Calu3 (cell line): ENCODE measurements at regions not wholly inside any gene's neighbourhood (a gene's known extent, or its start where the extent isn't known, plus 50 kb on each side); places are given as distances from the start of the nearest gene placed in this dataset.

Experiments used
- BruUV-seq: library from RNA; stranded (reverse); fragments of 400-500 nt; replicated peaks from 2 replicates; lab custom pipeline; 2021; lab: Mats Ljungman, UMichigan
- CTCF ChIA-PET: fragments of 300-600 bp; sonication (Branson Sonifier 250); formaldehyde crosslinking; loops from one replicate; lab custom pipeline; 2022; ENCODE audit warnings: antibody characterized with exemption; lab: Charles Lee
- DNase-seq: peaks from one replicate; pipeline ENCODE4 v3.0.0; 2022
- H3K27ac Mint-ChIP-seq: one replicate; pipeline ENCODE4 v1.8.0; 2022; ENCODE audit warnings: mixed read lengths; ENCODE audit not compliant: unreplicated experiment
- H3K27me3 Mint-ChIP-seq: one replicate; pipeline ENCODE4 v1.8.0; 2022; ENCODE audit warnings: mixed read lengths; ENCODE audit not compliant: unreplicated experiment
- H3K36me3 Mint-ChIP-seq: one replicate; pipeline ENCODE4 v1.8.0; 2022; ENCODE audit warnings: mild to moderate bottlenecking, moderate library complexity, mixed read lengths; ENCODE audit not compliant: insufficient read depth, unreplicated experiment
- H3K4me1 Mint-ChIP-seq: one replicate; pipeline ENCODE4 v1.8.0; 2022; ENCODE audit warnings: mild to moderate bottlenecking, low read depth, mixed read lengths; ENCODE audit not compliant: unreplicated experiment
- H3K4me3 Mint-ChIP-seq: one replicate; pipeline ENCODE4 v1.8.0; 2022; ENCODE audit warnings: mild to moderate bottlenecking, low read depth, moderate library complexity, mixed read lengths; ENCODE audit not compliant: unreplicated experiment
- H3K9me3 Mint-ChIP-seq: one replicate; pipeline ENCODE4 v1.8.0; 2022; ENCODE audit warnings: low read depth, mixed read lengths; ENCODE audit not compliant: unreplicated experiment
- CTCF ChIP-seq: fragments of 200-600 bp; IDR thresholded peaks from one replicate; pipeline ENCODE4 v1.8.0; 2022; ENCODE audit warnings: antibody characterized with exemption; ENCODE audit not compliant: unreplicated experiment
- intact Hi-C: fragments of 100-400 bp; cut with micrococcal nuclease; formaldehyde crosslinking; loops from one replicate; pipeline ENCODE4 v1.10.0; 2022; ENCODE audit not compliant: unreplicated experiment

- TF ChIP-seq CTCF: no peak
- DNase-seq: no peak
- Mint-ChIP-seq H3K27ac (no peak overlapping the region), H3K4me3 (no peak overlapping the region), H3K9me3 (no peaks in the 10 kb centered on the region), H3K27me3 (no peaks in the 10 kb centered on the region), H3K4me1 (no peaks in the 10 kb centered on the region), H3K36me3 (no peaks in the 10 kb centered on the region)
- intact Hi-C loops: no loop called here
- CTCF ChIA-PET: no interaction called here
- BruUV-seq: no TSS peak
These were observed 70.4 kb upstream of the ELOVL6 start for GRCh38 chr4:110268790-110269189.

GRCh38 chr4:110268352-110268751 lies 69.9 kb upstream of the ELOVL6 start:
- DNase-seq: no peak
- Mint-ChIP-seq H3K36me3 (no peaks in the 10 kb centered on the region), H3K4me3 (no peak overlapping the region), H3K27me3 (no peaks in the 10 kb centered on the region), H3K9me3 (no peaks in the 10 kb centered on the region), H3K27ac (no peak overlapping the region), H3K4me1 (no peaks in the 10 kb centered on the region)
- intact Hi-C loops: no loop called here
- CTCF ChIA-PET: no interaction called here
- no TSS peak for BruUV-seq
- TF ChIP-seq CTCF: no peak

- H3K4me3 Mint-ChIP-seq: no peak overlapping the region
- intact Hi-C loops: no loop called here
- H3K4me1 Mint-ChIP-seq: no peaks in the 10 kb centered on the region
- H3K27me3 Mint-ChIP-seq: no peaks in the 10 kb centered on the region
- DNase-seq: no peak
- CTCF ChIA-PET: no interaction called here
- no peak overlapping the region for H3K27ac Mint-ChIP-seq
- no peak for TF ChIP-seq CTCF
- BruUV-seq: no TSS peak
- H3K9me3 Mint-ChIP-seq: no peaks in the 10 kb centered on the region
- H3K36me3 Mint-ChIP-seq: no peaks in the 10 kb centered on the region
These were observed 67.7 kb upstream of the ELOVL6 start for GRCh38 chr4:110266136-110266535.

- no TSS peak for BruUV-seq
- Mint-ChIP-seq H3K4me3 (no peak overlapping the region), H3K27ac (no peak overlapping the region), H3K27me3 (no peaks in the 10 kb centered on the region), H3K4me1 (no peaks in the 10 kb centered on the region), H3K9me3 (no peaks in the 10 kb centered on the region), H3K36me3 (no peaks in the 10 kb centered on the region)
- TF ChIP-seq CTCF: no peak
- CTCF ChIA-PET: interaction anchor here (0.7 kb wide), 1 partner anchor 13 kb away, joined by 4 read pairs; no protein-coding TSS in a partner anchor
- DNase-seq: no peak
- intact Hi-C loops: no loop called here
These were observed 66.6 kb upstream of the ELOVL6 start for GRCh38 chr4:110265001-110265400.
